ENCODE measurements at regions not wholly inside any gene's neighbourhood (a gene's known extent, or its start where the extent isn't known, plus 50 kb on each side); places are given as distances from the start of the nearest gene placed in this dataset.
"Not testable (repeated sequence)": the region's sequence is repeated elsewhere in the genome, so short reads cannot be mapped to it uniquely, and the experiment has no call there.

- TF ChIP-seq CTCF, POLR2A, EP300 (IDR thresholded peaks at IDR 0.05): not testable (repeated sequence)
Measured at GRCh38 chr7:32663805-32664211, 168.5 kb downstream of the AVL9 start.
